AG04450 (cell line): ENCODE measurements at regions not wholly inside any gene's neighbourhood (a gene's known extent, or its start where the extent isn't known, plus 50 kb on each side); places are given as distances from the start of the nearest gene placed in this dataset.

Experiments
- CTCF ChIA-PET: fragments of 300-600, 350-600 bp; formaldehyde crosslinking; extraction: SDS; loops from one replicate; lab custom pipeline; 2022; ENCODE audit warnings: antibody characterized with exemption, inconsistent platforms; lab: Charles Lee
- POLR2A ChIA-PET: fragments of 350-600 bp; formaldehyde crosslinking; extraction: SDS; loops from one replicate; lab custom pipeline; 2021; ENCODE audit warnings: antibody characterized with exemption, inconsistent platforms; lab: Yijun Ruan, JAX
- DNase-seq: peaks from one replicate; pipeline ENCODE4 v3.0.0-alpha.2; 2011; ENCODE audit warnings: low read depth, low spot score
- H3K27ac ChIP-seq: one replicate; pipeline ENCODE4 v1.5.1; 2012; ENCODE audit warnings: low read depth, low read length, control low read depth
- H3K27me3 ChIP-seq: one replicate; pipeline ENCODE4 v1.6.0; 2012; ENCODE audit warnings: low read length; ENCODE audit not compliant: control insufficient read depth, insufficient read depth
- H3K4me3 ChIP-seq: 2 replicates; pipeline ENCODE4 v1.5.1; 2011; ENCODE audit warnings: mild to moderate bottlenecking, low read depth, low read length, control low read depth
- H3K9me3 ChIP-seq: 2 replicates; pipeline ENCODE4 v1.5.1; 2012; ENCODE audit warnings: low read length; ENCODE audit not compliant: control insufficient read depth, insufficient read depth
- CTCF ChIP-seq: IDR thresholded peaks from 2 replicates; pipeline ENCODE4 v1.5.1; 2011; ENCODE audit warnings: low read depth, low read length, control low read depth, inconsistent platforms

DNA sequence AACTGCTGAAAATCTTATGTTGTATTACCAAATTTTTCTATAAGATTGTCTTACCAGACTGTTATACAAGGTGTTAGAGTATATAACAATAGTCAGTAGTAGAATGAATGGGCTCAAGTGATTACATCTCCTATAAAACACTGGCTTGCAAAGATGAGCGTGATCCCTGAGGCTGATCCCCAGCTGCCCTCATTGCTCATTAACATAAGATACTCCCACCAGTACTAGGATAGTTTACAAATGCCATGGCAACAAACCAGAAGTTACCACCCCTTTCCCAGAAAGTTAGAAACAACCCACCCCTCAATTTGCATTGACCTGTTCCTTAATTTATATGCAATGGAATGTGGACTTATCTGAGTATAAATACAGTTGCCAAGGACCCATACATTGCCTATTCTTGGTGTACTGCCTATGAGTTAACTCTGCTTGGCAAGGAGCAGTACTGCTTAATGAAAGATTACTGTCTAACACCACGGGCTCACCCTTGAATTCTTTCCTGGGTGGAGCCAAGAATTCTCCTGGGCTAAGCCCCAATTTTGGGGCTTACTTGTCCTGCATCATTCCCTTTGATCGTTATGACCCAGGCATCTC lies 252.8 kb upstream of the CHD6 start:
- ChIA-PET CTCF (no interaction called here), POLR2A (no interaction called here)
- H3K4me3 ChIP-seq, result no peak overlapping the region
- TF ChIP-seq CTCF, result no peak
- H3K27me3 ChIP-seq, result no peaks in the 10 kb centered on the region
- no peak for DNase-seq
- no peak overlapping the region for H3K27ac ChIP-seq
- H3K9me3 ChIP-seq, result no peaks in the 10 kb centered on the region

GRCh38 chr20:41869261-41869660 lies 251.1 kb upstream of the CHD6 start:
- H3K27me3 ChIP-seq, result no peaks in the 10 kb centered on the region
- no peak overlapping the region for H3K27ac ChIP-seq
- H3K9me3 ChIP-seq, result no peaks in the 10 kb centered on the region
- no peak for TF ChIP-seq CTCF
- H3K4me3 ChIP-seq, result no peak overlapping the region
- ChIA-PET CTCF (no interaction called here), POLR2A (no interaction called here)
- DNase-seq, result no peak

DNA sequence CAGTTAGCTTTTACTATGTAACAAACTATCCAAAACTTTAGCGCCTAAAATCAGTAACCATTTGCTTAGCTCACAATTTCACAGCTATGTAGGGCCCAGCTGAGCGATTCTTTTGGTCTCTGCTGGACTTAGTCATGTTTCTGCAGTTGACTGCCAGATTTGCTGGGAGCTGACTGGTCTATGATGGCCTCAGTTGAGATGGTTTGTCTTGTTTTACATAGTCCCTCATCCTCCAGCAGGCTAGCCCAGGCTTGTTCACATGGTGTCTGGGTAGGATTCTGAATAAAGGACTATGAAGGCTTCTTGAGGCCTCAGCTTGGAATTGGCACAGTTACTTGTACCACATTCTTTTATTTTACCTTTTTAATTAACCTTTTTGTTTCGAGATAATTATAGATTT lies 247.8 kb upstream of the CHD6 start:
- ChIA-PET POLR2A (no interaction called here), CTCF (no interaction called here)
- TF ChIP-seq CTCF, result no peak
- Histone ChIP-seq H3K27me3 (no peaks in the 10 kb centered on the region), H3K27ac (no peak overlapping the region), H3K9me3 (no peaks in the 10 kb centered on the region; the same call in 1 of the 2 replicates), H3K4me3 (no peak overlapping the region)
- no peak for DNase-seq

DNA sequence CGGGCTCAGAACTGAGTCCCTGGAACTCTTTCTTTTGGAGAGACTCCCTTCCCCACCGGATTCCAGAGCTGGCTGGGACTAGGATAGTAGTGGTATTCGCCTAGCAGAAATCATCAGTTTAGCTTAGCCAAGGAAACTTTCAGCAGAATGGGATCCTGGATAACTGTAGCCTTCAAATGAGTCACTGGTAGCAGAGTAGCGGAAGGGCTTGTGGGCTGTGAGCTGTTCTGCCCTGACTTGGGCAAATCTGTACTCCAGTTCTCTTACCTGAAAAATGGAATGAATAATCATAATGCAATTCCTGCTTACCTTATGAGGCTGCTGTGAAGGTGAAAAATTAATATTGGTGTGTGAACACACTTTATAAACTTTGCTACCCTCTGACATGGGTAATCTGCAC lies 244.3 kb upstream of the CHD6 start:
- POLR2A ChIA-PET, result no interaction called here
- H3K9me3 ChIP-seq, result no peaks in the 10 kb centered on the region; the same call in 1 of the 2 replicates
- no peak overlapping the region for H3K4me3 ChIP-seq
- CTCF ChIA-PET, result no interaction called here
- H3K27ac ChIP-seq, result no peak overlapping the region
- no peak for DNase-seq
- no peak for TF ChIP-seq CTCF
- no peaks in the 10 kb centered on the region for H3K27me3 ChIP-seq

DNA sequence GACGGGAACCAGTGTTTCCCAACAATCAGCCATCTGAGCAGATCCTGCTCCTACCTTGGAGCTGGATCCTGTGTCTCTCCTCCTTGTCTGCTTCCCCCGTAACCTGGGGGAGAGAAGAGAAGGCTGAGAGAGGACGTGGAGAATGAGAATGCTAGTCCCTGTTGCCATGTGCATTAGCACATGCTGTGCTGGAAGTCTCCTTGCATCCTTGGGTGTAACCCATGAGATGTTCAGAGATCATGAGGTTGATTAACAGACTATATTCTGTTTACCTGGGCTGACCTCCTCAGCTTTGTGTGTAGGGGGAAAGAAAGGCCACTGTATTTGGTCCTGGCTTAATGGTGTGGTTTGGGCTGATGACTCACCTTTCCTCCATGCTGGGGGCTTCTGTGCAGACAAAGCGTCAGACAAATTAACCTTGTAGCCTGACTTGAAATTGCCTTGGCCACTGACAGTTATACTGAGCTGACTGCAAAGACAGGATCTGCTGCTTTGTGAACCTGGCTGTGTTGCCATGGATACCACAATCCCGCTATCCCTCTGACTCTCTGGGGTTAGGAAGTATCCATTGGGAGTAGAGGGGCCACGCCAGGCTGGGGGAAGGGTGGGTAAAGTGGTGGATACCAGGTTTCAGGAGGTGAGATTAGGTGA lies 243.7 kb upstream of the CHD6 start:
- POLR2A ChIA-PET, result no interaction called here
- no peak overlapping the region for H3K27ac ChIP-seq
- H3K4me3 ChIP-seq, result no peak overlapping the region
- no peaks in the 10 kb centered on the region; the same call in 1 of the 2 replicates for H3K9me3 ChIP-seq
- CTCF ChIA-PET, result no interaction called here
- no peak for DNase-seq
- no peaks in the 10 kb centered on the region for H3K27me3 ChIP-seq
- TF ChIP-seq CTCF, result no peak
